Right lung (tissue), 2 donors: ENCODE measurements at regions not wholly inside any gene's neighbourhood (a gene's known extent, or its start where the extent isn't known, plus 50 kb on each side); places are given as distances from the start of the nearest gene placed in this dataset.

Experiments used
- DNase-seq, 2 donors: peaks; one replicate each; pipeline ENCODE4 v3.0.0-alpha.2; 2013

DNA sequence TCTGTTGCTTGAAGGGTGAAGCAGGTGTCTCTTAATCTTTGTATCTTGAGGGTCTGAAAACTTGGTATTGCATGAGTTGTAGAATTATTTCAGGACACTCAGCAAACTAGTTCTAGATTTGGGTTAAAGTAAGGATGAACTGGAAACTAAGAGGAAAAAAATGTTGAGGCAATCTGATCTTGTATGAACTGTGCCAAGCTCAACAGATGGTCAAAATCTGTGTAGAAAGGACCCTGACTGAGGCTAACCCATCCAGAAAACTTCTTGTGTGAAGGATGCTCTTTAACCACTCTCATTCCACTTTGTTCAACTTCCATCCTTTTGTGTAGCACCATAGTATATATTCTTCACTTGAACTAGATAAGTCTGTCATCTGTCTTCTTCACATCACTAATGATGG, 861.7 kb downstream of the SLC4A3 start:
- no peak for DNase-seq

DNA sequence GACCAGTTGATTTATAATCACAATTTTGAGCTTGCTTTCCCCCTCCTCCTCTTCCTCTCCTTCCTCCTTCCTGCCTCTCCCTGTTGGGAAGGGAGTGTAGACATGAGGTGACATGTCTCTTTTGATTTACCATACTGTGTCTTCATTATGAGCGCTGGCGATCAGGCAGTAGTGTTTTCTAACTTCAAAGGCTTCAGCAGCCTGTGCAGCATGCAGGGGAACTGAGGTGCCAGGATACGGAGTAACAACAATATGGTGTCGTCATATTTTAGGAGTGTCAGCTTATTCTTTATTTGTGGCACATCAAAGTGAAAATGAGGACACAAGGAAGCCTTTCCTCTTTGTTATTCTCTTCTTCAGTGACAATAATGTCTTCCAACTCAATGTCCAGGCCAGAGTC, 864.2 kb downstream of the SLC4A3 start:
- DNase-seq: no peak

DNA sequence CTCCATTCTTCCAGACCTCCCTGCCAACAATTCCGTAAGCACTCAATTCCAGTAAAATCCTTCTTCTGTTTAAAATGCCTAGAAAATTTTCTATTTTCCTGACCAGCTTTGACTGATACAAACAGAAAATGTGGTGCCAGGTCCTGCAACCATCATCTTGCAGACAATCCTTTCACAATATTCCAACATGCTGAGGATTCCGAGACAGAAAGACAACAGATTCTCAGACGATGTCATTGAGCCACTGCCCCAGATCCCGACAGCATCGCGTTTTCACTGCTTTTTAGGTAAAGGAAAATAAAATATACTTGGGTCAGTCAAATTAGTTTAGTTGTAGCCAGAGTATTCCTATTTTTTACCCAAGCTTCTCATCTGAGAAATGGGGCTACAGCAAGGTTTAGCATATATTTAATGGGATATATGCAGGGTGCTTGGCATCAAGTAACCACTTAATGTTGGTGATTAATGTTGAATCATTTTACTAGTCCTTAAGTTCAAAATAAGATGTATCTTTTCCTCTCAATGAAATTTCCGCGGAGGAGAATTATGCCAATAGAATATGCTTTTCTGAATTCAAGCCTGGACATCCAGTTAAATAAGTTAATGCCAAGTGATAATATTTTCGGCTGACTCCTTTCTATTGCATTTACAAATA, 866.6 kb downstream of the SLC4A3 start:
- no peak for DNase-seq

DNA sequence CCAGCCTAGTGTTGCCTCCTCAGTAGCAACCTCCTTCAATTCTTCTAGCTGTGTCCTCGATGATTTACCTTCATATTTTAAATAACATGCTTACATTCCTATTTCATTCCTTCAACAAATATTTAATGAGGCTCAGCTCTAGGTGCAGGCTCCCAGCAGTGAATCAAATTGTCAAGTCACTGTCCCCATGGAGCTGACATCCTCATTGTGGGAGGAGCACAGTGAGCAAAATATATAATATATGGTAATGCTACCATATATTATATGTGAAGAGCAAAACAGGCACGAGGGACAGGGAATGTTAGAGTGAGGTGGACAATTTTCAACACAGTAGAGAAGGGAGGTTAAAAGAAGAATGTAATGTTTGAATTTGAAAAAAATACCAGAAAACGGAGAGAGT, 869.1 kb downstream of the SLC4A3 start:
- DNase-seq: no peak

DNA sequence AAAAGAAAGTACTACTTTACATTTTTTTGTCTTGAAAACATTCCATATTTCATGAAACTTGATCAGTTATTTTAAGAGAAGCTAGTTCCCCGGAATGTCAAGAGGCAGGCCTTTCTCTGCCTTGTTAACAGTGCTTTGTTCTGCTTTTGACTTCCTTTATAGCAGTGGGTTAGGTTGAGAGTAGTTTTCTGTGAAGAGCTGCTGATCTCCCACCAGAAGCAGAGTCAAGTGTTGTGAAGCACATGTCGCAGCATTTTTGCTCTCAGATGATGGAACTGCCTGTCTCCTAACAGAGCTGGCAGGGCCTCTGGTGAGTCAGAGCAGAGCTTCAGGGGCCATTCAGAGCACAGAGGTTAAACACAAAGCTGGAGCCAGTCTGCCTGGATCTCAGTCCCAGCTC, 871.8 kb downstream of the SLC4A3 start:
- no peak for DNase-seq

DNA sequence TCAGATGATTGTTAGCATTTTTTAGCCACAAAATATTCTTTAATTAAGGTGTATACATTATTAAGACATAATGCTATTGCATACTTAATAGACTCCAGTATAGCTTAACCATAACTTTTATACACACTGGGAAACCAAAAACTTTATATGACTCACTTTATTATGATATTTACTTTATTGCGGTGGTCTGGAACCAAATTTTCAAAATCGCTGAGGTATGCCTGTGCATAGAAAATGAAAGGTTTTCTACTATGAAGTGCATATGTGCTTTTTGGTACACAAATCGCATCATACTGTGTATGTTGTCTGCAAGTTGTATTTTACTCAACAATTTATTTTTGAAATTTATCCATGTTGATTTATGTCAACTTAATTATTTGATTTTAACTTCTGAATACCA, 875.1 kb downstream of the SLC4A3 start:
- no peak for DNase-seq

DNA sequence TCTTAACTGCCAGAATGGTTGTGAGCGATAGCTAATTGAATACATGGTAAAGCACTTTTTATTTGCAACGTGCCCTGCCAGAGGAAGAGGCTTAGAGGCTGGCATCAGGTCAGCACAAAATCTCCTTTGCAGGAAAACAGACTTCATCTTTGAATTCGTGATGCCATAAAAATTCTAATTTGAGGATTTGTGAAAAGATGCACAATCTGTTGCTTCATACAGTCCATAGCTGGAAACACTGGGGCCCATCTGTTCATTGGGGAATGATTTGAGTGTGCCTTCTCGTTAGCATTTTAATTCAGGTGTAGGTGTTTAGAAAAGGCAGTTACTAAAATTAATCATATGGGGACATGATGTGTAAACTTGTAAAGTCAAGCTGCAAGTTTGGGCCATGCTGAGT, 876.0 kb downstream of the SLC4A3 start:
- no peak for DNase-seq

DNA sequence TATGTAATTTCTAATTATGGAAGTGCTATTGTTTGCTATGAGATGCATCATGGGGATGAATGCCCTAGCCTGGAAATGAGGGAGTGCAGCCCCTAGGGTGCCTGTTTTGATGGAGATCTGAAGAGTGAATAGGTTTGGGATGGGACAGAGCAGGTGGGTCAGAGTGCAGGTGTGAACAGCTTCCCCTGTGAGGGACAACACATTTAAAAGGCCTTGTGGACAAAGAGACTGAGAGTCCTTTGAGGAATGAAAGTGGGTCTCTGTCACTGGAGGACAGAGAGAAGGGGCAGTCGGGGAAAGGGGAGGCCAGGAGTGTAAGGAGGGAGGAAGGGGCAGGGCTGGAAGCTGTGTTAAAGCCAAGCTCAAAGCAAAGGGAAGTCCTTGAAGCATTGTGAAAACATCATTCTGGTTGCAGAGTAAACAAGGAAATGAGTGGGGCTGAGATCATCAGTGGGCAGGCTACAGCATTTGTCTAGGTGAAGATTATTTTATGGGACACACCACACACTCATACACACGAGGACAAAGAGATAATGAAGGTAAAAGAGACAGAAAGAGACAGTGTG, 877.6 kb downstream of the SLC4A3 start:
- DNase-seq: peak in 1 of 2 donors; percentile 10

DNA sequence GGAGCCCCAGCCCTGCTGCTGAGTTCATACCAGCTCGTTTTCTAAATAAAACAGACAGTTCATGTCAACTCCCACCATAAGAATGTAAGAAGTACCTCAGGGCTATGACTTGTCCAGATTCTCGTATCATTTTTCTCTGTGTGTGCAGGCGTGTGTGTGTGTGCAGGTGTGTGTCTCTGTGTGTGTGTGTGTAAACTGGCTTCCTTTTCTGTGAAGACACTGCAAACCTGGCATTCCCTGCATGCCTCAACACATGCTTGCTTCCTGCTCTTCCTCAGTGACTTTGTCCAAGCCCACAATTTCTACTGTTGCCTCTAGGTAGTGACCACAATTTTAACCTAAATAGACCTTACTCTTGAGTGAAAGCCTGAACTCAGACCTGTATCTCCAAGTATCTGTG, 879.0 kb downstream of the SLC4A3 start:
- no peak for DNase-seq

DNA sequence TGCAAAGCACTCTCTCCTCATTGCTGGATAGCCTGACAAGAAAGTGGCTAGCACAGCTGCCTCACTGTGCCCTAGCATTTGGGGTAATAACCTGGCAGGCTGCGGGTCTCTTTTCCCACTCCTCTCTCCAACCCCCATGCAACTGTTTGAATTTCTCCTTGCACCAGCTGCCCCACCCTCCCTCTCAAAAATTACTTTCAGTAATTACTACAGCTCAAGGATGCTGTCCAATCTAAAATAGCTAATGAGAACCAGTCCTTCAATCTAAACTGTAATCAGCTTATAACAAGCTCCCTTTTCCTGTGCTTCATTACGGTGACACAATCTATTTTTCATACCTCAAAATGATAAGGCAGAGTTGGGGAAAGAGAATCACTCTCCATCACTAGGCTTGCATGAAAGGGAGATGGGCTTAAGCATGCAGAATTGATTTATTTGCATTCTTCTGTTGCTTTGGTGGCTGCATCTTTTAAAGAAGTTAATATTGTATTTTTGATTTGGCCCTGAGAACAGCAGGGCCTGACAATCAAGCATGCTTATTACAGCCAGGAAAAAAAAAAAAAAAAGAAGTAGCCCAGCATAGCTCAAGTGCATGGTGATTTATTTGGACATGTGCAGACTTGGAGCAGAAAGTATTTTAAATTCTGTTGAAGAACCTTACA, 881.8 kb downstream of the SLC4A3 start:
- DNase-seq: no peak

DNA sequence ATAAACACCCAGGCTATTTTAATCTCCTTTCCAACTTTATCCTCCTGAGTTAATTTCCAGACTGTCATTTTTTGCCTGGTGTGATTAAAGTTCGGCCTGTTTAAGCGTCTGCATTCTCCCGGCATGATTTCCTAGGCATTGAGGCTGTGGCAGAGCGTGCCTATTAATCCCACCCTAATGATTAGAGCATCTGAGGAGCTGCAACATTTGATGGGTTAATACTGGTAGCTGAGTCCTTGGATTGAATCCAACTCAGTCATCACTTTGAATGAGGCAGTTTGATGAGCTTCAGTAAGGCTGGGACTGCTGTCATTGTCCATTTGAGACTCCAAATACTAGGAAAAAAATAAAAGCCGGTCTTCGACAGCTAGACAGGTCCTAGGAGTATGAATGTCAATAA, 882.5 kb downstream of the SLC4A3 start:
- no peak for DNase-seq

DNA sequence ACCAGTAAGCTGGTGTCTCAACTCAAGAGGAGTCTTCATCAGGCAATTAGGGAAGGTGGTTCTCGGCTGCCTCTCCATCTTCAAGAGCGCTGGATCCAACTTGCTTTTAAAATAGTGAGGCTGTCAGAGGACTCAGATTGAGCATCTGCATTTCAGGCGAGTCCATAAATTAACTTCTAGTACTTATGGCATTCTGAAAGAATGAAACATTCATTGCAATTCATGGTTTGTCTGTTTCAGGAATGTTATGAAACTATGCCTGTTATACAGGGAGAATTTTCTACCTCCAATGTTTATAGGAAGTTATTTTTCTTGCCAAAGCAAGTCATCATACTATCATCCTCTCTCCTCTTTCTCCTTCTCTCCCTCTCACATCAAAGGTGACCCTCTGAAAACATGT, 883.2 kb downstream of the SLC4A3 start:
- DNase-seq: no peak

DNA sequence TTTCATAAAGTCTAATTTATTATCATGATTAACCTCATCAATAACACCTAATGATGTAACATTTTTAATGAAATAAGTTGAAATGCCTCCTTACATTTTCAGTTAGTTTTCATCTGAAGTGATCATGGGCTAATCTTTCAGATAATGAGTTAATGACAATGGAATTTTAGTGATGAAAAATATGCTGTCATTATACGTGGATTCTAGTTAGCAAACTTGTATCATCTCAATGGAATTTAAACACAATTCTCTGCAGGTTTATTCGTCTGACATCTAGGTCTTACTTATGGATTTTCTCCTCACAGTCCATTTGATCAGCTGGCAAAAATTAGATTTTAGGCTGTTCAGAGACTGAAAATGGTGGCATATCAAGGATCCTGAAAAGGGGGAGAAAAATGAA, 885.0 kb downstream of the SLC4A3 start:
- no peak for DNase-seq

DNA sequence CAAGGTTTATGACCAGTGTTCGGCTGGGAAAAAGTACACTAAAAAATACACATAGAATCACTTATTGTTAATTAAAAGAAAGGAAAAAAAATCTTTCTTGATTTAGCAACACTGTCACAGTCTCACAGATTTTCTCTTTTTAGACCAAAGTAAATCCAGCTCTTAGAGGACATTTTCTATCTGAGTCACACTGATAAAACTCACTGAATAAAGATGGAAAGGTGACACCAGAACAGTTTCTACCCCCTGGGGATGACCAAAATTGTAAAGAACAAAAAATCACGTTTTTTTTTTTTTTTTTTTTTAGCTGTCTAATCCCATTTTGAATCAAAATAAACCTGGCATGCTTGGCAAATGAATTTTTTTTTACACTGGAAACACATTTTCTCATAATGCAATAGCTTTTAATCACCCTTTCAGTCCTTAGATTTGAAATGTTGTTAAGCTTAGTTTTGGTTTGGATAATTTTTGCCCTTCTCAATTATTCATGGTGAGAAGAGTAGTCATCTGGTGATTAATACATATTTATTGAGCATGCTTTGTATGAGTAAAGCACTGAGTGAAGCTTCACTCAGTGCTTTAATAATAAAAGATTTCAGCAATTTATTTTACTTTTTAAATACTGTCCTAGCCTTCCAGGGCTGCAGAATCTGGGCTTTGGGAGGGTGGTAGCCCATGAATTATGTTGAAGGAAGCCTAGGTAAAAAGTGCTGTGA, 886.3 kb downstream of the SLC4A3 start:
- DNase-seq: no peak

DNA sequence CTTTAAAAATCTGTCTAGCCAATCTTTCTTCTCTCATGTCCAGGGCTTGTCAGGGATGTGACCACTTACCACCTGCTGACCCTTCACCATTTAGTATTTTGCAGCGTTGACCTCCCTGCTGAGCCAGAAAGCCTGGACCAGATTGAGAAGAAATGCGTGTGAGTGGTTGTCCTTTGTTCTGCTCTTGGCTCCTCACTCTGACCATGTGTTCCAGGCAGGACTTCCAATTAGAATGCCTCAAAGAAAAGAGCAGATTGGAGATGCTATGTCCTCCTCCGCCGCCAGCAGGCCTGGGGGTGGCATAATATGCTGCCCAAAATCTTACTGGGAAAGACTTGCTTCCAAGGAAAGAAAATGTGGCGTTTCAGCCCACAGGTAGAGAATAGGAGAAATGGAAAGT, 894.1 kb downstream of the SLC4A3 start:
- no peak for DNase-seq

DNA sequence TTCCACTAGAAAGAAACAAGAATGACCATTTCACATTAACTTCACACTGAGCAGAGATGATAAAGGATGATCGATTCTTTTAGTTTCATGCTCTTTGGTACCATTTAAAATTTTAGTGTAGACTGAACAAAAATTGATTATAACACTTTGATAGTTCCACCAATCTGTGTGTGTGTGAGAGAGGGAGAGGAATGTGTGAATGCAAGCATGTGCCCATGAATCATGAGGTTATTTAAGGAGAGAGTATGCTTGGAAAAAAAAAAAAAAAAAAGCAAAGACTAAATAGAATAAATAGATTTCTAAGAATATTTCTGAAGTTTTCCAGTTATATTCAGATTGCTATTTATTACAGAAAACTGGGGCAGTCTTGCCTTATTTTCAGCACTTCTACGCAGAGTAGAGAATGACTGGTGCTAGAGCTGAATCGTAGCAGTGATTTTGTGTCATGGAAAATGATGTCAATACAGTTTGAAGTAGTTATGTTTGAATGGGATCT, 900.8 kb downstream of the SLC4A3 start:
- no peak for DNase-seq

DNA sequence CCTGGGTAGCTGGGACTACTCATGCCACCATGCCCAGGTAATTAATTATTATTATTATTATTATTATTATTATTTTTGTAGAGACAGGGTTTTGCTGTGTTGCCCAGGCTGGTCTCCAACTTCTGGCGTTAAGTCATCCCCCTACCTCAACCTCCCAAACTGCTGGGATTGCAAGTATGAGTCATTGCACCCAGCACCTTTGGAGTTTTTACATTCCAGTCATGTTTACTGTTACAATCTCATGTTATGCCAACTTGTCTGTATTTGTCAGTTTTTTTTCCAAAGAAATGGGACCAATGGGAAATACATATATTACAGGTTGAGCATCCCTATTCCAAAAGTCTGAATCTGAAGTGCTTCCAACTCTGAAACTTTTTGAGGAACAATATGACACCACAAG, 903.8 kb downstream of the SLC4A3 start:
- DNase-seq: no peak

DNA sequence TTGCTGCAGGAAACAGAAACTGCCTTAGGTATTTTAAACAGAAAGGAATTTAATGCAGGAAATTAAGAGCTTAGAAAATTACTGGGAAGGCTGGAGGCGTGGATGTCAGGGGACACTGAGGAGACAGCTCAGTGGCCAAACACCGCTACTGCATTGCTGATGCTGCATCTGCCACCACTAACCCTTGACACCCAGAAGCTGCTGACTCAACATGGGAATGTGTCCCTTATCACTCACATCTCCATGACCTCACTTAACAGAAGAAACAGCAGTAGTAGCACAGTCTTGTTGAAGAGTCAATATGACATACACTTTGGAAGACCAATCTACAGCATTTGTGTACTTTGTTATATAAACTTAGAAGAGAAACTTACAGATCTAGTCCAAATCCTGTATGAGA, 906.1 kb downstream of the SLC4A3 start:
- no peak for DNase-seq

DNA sequence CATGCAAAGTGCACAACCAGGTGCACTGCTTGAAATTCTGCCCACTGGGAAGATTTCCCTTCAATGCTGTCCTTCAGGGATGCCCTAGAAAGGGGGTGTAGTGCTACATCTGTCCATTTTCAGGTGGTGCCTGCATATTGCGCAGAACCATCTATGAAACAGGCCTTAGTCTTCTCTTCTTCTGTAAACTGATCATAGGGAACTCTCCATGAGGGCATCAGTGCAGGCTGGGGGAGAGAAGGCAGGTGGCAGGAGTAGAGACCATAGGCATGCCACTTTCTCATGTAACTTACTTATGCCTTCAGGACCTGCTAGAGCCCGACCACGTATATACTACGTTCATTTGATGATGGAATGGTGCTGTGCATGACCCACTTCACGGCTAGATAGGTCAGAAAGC, 912.1 kb downstream of the SLC4A3 start:
- no peak for DNase-seq

DNA sequence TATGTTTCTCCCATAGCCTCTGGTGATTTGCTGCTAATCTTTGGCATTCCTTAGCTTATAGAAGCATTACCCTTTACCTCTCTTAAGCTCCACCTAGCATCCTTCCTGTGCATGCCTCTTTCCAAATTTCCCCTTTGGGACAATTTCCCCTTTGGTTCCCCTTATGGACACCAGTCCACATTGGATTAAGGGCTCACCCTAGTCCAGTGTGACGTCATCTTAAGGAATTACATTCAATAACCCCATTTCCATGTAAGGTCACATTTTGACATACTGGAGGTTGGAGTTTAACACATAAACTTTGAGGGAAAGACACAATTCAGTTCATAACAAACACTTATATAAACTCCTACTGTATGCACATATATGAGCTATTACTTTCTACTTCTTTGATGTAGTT, 916.6 kb downstream of the SLC4A3 start:
- no peak for DNase-seq

DNA sequence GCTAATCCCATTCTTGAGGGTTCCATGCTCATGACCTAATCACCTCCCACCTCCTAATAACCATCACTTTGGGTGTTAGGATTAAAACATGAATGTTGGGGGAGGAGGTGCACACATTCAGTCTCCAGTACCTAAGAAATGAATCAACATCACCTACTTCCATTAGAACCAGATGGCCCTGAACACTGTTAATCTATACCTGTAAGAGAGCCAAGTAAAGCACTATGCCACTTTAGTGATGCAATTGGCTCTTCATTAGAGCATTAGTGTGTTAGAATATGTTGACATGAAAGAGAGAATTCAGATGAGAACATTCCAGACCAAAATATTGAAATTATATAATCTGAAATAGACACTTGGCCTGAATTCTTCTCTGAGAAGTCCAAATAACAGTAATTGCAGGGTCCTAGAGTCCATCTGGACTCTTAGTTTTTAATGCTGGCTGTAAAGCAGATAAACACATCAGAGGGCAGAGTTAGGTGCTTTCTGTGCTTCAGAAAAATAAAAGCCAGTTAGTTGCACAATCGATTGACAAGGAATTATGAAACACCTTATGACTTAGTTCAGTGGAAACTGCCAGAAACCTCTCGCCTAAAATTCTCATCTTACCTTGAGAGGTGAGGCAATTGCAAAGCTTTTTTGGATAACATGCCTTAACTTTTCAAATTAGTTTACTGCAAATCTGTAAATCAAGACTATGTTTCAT, 923.7 kb downstream of the SLC4A3 start:
- DNase-seq: no peak
